HG02678 (cell line): ENCODE measurements at regions not wholly inside any gene's neighbourhood (a gene's known extent, or its start where the extent isn't known, plus 50 kb on each side); places are given as distances from the start of the nearest gene placed in this dataset.
"Not testable (repeated sequence)": the region's sequence is repeated elsewhere in the genome, so short reads cannot be mapped to it uniquely, and the experiment has no call there.

Experiments used
- ATAC-seq: cut with Tn5 transposase; IDR thresholded peaks from one replicate; pipeline ENCODE4 v1.9.1; 2021; ENCODE audit warnings: mild to moderate bottlenecking, moderate library complexity; ENCODE audit not compliant: unreplicated experiment

GRCh38 chr9:95788021-95788420 lies 87.5 kb upstream of the ERCC6L2 start:
- ATAC-seq, result no peak

- no peak for ATAC-seq
These were observed 90.3 kb upstream of the ERCC6L2 start for GRCh38 chr9:95785209-95785608.

- ATAC-seq, result no peak
These were observed 91.2 kb upstream of the ERCC6L2 start for GRCh38 chr9:95784318-95784717.

- no peak for ATAC-seq
These were observed 92.0 kb upstream of the ERCC6L2 start for GRCh38 chr9:95783426-95783975.

GRCh38 chr9:95780751-95781150 lies 94.7 kb upstream of the ERCC6L2 start:
- ATAC-seq, result no peak

- no peak for ATAC-seq
These were observed 95.4 kb upstream of the ERCC6L2 start for GRCh38 chr9:95780121-95780520.

- ATAC-seq, result not testable (repeated sequence)
These were observed 95.9 kb upstream of the ERCC6L2 start for GRCh38 chr9:95779597-95779996.

GRCh38 chr9:95778957-95779356 lies 96.5 kb upstream of the ERCC6L2 start:
- ATAC-seq, result no peak

- no peak for ATAC-seq
These were observed 98.4 kb upstream of the ERCC6L2 start for GRCh38 chr9:95777136-95777535.

GRCh38 chr9:95776176-95776575 lies 99.3 kb upstream of the ERCC6L2 start:
- ATAC-seq, result no peak

GRCh38 chr9:95775191-95775590 lies 100.3 kb upstream of the ERCC6L2 start:
- no peak for ATAC-seq

GRCh38 chr9:95773053-95773418 lies 102.5 kb upstream of the ERCC6L2 start:
- ATAC-seq, result no peak

GRCh38 chr9:95772320-95773052 lies 103.0 kb upstream of the ERCC6L2 start:
- ATAC-seq, result no peak

- ATAC-seq, result no peak
These were observed 103.8 kb upstream of the ERCC6L2 start for GRCh38 chr9:95771556-95772246.

- ATAC-seq, result no peak
These were observed 104.8 kb upstream of the ERCC6L2 start for GRCh38 chr9:95770653-95771131.

GRCh38 chr9:95769909-95770433 lies 105.5 kb upstream of the ERCC6L2 start:
- ATAC-seq, result no peak

GRCh38 chr9:95769473-95769872 lies 106.0 kb upstream of the ERCC6L2 start:
- ATAC-seq, result no peak

- ATAC-seq, result no peak
These were observed 108.6 kb upstream of the ERCC6L2 start for GRCh38 chr9:95766906-95767305.

GRCh38 chr9:95764533-95765319 lies 110.8 kb upstream of the ERCC6L2 start:
- ATAC-seq, result no peak

- no peak for ATAC-seq
These were observed 111.5 kb upstream of the ERCC6L2 start for GRCh38 chr9:95763983-95764382.

GRCh38 chr9:95763006-95763405 lies 112.5 kb upstream of the ERCC6L2 start:
- ATAC-seq, result no peak
